Nephron progenitor cell (in vitro differentiated cells): ENCODE measurements at regions not wholly inside any gene's neighbourhood (a gene's known extent, or its start where the extent isn't known, plus 50 kb on each side); places are given as distances from the start of the nearest gene placed in this dataset.

Experiments
- DNase-seq: peaks from one replicate; pipeline ENCODE4 v3.0.0; 2021
- H3K27ac Mint-ChIP-seq: 2 replicates; pipeline ENCODE4 v1.8.0; 2021; ENCODE audit warnings: mild to moderate bottlenecking, moderate library complexity, mixed read lengths
- H3K27me3 Mint-ChIP-seq: 2 replicates; pipeline ENCODE4 v1.8.0; 2021; ENCODE audit warnings: mild to moderate bottlenecking, low read depth, mixed read lengths; ENCODE audit not compliant: poor library complexity
- H3K36me3 Mint-ChIP-seq: 2 replicates; pipeline ENCODE4 v1.8.0; 2021; ENCODE audit warnings: low read depth, mixed read lengths
- H3K4me1 Mint-ChIP-seq: 2 replicates; pipeline ENCODE4 v1.8.0; 2021; ENCODE audit warnings: mixed read lengths
- H3K4me3 Mint-ChIP-seq: 2 replicates; pipeline ENCODE4 v1.8.0; 2021; ENCODE audit warnings: mild to moderate bottlenecking, moderate library complexity, mixed read lengths
- H3K9me3 Mint-ChIP-seq: 2 replicates; pipeline ENCODE4 v1.8.0; 2021; ENCODE audit warnings: mild to moderate bottlenecking, moderate library complexity, mixed read lengths
- TF ChIP-seq, protein P1 (sequence below): fragments of 200-600 bp; sonication (generic); IDR thresholded peaks from 2 replicates; pipeline ENCODE4 v1.5.0; 2021; ENCODE audit warnings: antibody characterized with exemption

DNA sequence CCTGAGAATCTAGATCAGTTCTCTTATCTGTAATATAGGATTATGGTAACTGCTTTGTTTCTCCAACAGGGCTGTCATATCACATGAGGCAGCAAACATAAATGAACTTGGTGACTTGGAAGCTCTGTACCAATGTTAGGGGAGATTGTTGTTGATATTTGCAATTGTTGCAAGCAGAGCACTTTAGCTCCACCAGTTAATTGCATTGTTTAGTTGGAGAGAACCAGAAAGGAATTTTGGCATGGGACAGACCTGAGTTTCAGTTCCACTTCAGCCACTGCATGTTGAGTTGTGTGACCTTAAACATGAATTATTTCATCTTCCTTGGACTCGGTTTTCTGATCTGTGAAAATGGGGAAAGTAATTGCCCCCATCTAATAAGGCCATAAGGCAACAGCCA, 142.3 kb upstream of the JUN start:
- Mint-ChIP-seq H3K27ac (no peak overlapping the region), H3K4me3 (no peak overlapping the region), H3K27me3 (peaks cover 4% of the 10 kb centered on the region), H3K36me3 (no peaks in the 10 kb centered on the region), H3K4me1 (peaks cover 44% of the 10 kb centered on the region), H3K9me3 (no peaks in the 10 kb centered on the region)
- TF ChIP-seq, protein P1, sequence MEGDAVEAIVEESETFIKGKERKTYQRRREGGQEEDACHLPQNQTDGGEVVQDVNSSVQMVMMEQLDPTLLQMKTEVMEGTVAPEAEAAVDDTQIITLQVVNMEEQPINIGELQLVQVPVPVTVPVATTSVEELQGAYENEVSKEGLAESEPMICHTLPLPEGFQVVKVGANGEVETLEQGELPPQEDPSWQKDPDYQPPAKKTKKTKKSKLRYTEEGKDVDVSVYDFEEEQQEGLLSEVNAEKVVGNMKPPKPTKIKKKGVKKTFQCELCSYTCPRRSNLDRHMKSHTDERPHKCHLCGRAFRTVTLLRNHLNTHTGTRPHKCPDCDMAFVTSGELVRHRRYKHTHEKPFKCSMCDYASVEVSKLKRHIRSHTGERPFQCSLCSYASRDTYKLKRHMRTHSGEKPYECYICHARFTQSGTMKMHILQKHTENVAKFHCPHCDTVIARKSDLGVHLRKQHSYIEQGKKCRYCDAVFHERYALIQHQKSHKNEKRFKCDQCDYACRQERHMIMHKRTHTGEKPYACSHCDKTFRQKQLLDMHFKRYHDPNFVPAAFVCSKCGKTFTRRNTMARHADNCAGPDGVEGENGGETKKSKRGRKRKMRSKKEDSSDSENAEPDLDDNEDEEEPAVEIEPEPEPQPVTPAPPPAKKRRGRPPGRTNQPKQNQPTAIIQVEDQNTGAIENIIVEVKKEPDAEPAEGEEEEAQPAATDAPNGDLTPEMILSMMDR = no peak
- DNase-seq = no peak

DNA sequence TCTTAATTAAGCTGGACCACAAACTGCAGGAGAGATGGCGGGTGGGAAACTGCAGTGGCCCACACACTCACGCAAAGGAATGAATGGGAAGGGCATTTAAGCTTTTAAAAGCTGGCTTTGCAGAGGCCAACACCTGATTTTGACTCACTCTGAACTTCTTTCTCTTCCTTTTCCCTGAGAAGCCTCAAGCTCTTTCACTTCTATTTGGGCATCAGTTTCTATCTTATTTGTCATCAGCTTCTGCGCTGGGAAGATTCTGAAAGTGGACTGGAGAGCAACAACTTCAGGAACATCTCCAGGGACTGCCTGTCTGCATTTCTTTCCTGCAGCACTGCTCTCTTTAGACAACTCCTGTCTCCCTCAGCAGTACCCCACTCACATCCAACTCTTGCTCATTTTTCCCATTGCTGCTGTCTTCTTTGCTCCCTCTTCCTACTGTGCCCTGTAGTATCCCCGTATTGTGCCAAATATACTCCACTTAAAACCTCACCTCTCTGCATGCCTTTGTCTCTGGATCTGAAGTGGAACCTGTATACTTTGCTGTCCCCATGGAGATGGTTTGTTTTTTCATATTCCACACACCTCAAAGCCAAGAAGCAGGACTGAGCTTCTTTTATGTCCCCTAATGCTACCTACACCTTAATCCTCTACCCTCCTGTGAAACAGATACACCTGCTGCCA, 143.3 kb upstream of the JUN start:
- no peak overlapping the region for H3K27ac Mint-ChIP-seq
- H3K27me3 Mint-ChIP-seq = peaks cover 4% of the 10 kb centered on the region
- no peak for DNase-seq
- H3K36me3 Mint-ChIP-seq = no peaks in the 10 kb centered on the region
- no peaks in the 10 kb centered on the region for H3K9me3 Mint-ChIP-seq
- TF ChIP-seq, protein P1 = no peak
- peaks cover 51% of the 10 kb centered on the region for H3K4me1 Mint-ChIP-seq
- no peak overlapping the region for H3K4me3 Mint-ChIP-seq

DNA sequence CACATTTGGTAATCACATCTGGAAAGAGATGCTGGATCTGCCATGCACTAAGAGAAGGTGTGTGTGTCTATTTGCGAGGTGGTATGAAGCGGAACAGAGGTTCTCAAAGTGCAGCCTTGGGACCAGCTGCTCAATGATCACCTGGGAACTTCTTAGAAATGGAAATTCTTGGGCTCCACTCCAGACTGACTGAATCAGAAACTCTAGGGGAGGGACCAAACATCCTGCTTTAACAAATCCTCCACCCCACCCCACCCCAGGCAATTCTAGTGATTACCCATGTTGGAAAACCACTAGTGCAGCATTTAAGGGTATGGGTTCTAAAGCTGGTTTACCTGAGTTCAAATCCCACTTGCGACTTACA, 143.9 kb upstream of the JUN start:
- H3K36me3 Mint-ChIP-seq = no peaks in the 10 kb centered on the region
- DNase-seq = no peak
- H3K4me3 Mint-ChIP-seq = no peak overlapping the region
- no peaks in the 10 kb centered on the region for H3K9me3 Mint-ChIP-seq
- peaks cover 51% of the 10 kb centered on the region for H3K4me1 Mint-ChIP-seq
- H3K27me3 Mint-ChIP-seq = peaks cover 4% of the 10 kb centered on the region
- H3K27ac Mint-ChIP-seq = no peak overlapping the region
- TF ChIP-seq, protein P1 = no peak

DNA sequence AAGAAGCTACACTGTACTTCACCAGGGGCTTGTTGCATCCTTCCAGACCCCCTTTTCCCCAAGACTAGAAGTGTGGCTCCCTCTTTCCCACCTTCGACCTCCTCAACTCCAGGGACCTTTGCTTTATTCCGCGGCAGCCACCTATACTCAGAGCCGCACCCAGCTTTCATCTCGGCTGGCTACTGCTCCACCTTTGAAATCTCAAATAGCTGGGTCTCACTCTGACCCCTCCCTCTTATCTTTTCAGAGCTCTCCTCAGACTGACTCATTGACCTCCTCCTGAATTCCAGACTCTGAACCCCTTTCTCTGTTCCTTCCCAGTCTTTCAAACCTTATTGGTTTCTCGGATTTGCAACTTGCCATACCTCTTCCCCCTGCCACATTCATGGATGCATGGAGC, 144.7 kb upstream of the JUN start:
- H3K36me3 Mint-ChIP-seq = no peaks in the 10 kb centered on the region
- TF ChIP-seq, protein P1 = no peak
- H3K27ac Mint-ChIP-seq = no peak overlapping the region
- H3K4me3 Mint-ChIP-seq = no peak overlapping the region
- no peaks in the 10 kb centered on the region for H3K9me3 Mint-ChIP-seq
- peaks cover 4% of the 10 kb centered on the region for H3K27me3 Mint-ChIP-seq
- no peak for DNase-seq
- H3K4me1 Mint-ChIP-seq = peaks cover 51% of the 10 kb centered on the region

DNA sequence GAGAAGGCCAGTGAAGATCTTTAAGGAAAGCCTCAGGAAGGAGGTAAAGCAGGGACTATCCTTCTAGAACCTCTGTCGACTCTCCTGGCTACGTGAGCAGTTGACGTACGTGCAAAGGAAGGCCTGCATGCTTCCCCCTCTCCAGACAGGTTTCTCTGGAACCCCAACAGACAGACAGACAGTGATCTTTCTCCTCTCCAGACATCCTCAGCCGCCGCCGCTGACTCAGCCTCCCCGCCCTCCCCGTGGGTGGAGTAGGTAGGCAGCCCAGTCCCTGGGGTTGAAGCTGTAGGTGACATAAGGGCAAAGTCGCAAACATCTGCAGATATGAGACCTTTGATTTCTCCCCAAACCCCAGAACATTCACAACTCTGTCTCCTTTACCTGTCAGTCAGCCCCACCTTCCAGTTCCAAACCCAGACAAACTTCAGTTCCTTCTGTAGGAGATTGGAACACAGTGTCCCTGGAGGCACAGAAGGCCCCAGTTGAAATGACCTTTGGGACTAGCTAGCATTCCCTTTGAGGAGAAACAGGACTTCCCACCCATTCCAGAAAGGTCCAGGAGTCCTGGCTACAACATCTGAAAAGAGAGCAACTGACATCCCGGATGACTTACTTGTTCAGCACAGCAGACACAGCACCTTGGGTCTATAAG, 146.0 kb upstream of the JUN start:
- H3K4me1 Mint-ChIP-seq = peaks cover 51% of the 10 kb centered on the region
- TF ChIP-seq, protein P1 = no peak
- no peaks in the 10 kb centered on the region for H3K36me3 Mint-ChIP-seq
- no peaks in the 10 kb centered on the region for H3K9me3 Mint-ChIP-seq
- H3K4me3 Mint-ChIP-seq = no peak overlapping the region
- DNase-seq = no peak
- no peak overlapping the region for H3K27ac Mint-ChIP-seq
- H3K27me3 Mint-ChIP-seq = peaks cover 4% of the 10 kb centered on the region

DNA sequence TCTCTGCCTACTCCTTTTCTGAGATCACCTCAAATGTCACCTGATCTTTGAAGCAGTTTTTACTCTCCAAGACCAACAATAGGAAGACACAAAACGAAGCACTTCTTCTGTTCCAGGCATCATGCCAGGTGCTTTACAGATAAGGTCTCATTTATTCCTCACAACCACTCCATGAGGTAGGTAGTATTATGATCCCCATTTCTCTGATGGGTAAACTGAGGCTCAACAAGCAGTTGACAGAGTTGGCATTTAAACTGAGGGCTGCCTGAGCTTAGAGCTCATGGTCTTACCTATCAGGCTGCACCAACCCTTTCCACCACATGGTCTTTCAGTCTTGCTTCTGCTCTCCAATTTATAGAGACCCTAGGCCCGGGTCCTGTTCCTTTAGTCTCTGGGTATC, 147.2 kb upstream of the JUN start:
- TF ChIP-seq, protein P1 = no peak

More for the DNA sequence above, 147.2 kb upstream of the JUN start:
- Mint-ChIP-seq H3K27me3 (peaks cover 4% of the 10 kb centered on the region), H3K36me3 (no peaks in the 10 kb centered on the region), H3K9me3 (no peaks in the 10 kb centered on the region), H3K4me3 (no peak overlapping the region), H3K27ac (no peak overlapping the region), H3K4me1 (peaks cover 51% of the 10 kb centered on the region)
- no peak for DNase-seq
